ENCODE measurements at regions not wholly inside any gene's neighbourhood (a gene's known extent, or its start where the extent isn't known, plus 50 kb on each side); places are given as distances from the start of the nearest gene placed in this dataset.
A peak's percentile ranks its signal among the peaks of the same experiment; 100 is the strongest.

DNA sequence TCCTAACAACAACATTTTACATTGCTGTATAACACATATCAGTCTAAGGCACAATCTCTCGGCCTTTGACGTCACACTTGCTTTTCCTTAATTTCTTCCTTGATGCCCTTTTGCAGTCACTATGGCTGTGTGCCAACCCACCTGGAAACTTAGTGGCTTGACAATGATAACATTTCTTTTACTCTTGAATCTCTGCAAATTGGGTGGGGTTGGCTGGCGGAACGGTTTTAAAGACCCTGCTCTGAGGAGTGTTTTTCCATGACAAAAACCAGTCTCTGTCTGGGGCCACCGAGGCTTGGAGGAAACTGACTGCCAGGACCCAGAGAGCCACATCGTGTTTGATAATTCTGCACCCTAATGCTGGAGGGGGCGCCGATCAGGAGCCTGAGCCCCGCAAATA, 115.6 kb downstream of the KLF13 start:
- Histone ChIP-seq H3K4me3 (ENCODE audit: low read depth, low read length) (no peak overlapping the region), H3K36me3 (ENCODE audit: control insufficient read depth, insufficient read depth, low read length) (no peaks in the 10 kb centered on the region), H3K27me3 (ENCODE audit: control insufficient read depth, insufficient read depth, low read length) (no peaks in the 10 kb centered on the region)
- TF ChIP-seq, protein P1, sequence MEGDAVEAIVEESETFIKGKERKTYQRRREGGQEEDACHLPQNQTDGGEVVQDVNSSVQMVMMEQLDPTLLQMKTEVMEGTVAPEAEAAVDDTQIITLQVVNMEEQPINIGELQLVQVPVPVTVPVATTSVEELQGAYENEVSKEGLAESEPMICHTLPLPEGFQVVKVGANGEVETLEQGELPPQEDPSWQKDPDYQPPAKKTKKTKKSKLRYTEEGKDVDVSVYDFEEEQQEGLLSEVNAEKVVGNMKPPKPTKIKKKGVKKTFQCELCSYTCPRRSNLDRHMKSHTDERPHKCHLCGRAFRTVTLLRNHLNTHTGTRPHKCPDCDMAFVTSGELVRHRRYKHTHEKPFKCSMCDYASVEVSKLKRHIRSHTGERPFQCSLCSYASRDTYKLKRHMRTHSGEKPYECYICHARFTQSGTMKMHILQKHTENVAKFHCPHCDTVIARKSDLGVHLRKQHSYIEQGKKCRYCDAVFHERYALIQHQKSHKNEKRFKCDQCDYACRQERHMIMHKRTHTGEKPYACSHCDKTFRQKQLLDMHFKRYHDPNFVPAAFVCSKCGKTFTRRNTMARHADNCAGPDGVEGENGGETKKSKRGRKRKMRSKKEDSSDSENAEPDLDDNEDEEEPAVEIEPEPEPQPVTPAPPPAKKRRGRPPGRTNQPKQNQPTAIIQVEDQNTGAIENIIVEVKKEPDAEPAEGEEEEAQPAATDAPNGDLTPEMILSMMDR (IDR thresholded peaks at IDR 0.05; ENCODE audit: insufficient read depth, low read length, severe bottlenecking): no peak
- DNase-seq (ENCODE audit: low read depth) (no peak), FAIRE-seq (no peak)

DNA sequence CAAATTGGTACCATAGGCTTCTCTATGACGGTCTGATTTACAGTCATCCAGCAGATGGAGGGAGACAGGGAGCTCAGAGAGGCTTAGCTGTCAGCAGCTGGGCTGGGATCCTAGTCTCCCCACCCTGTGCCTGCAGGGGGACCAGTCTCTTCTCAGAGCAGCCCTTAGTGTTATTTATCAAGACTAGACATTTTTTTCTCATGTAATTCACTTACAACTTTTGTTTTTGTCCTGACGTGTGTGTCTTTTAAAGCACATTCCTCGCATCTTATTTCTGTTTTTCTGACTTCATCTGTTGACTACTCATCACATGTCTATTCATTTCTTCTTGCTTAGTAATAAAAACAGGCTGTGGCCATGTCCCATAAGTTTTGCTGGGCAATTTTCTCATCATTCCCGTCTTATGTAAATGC, 116.1 kb downstream of the KLF13 start:
- H3K4me3 ChIP-seq (ENCODE audit: low read depth, low read length): no peak overlapping the region
- FAIRE-seq (no peak), DNase-seq (ENCODE audit: low read depth) (peak; percentile 93)

GRCh38 chr15:31444844-31445243, 118.2 kb downstream of the KLF13 start:
- no peaks in the 10 kb centered on the region for H3K27me3 ChIP-seq (ENCODE audit: control insufficient read depth, insufficient read depth, low read length)
- FAIRE-seq (no peak), DNase-seq (ENCODE audit: low read depth) (no peak)
- H3K4me3 ChIP-seq (ENCODE audit: low read depth, low read length): no peak overlapping the region
- no peaks in the 10 kb centered on the region for H3K36me3 ChIP-seq (ENCODE audit: control insufficient read depth, insufficient read depth, low read length)
- TF ChIP-seq, protein P1 (IDR thresholded peaks at IDR 0.05; ENCODE audit: insufficient read depth, low read length, severe bottlenecking): no peak

More for the DNA sequence above, 116.1 kb downstream of the KLF13 start:
- H3K27me3 ChIP-seq (ENCODE audit: control insufficient read depth, insufficient read depth, low read length): no peaks in the 10 kb centered on the region
- H3K36me3 ChIP-seq (ENCODE audit: control insufficient read depth, insufficient read depth, low read length): no peaks in the 10 kb centered on the region
- TF ChIP-seq, protein P1 (IDR thresholded peaks at IDR 0.05; ENCODE audit: insufficient read depth, low read length, severe bottlenecking): peak; percentile 8

DNA sequence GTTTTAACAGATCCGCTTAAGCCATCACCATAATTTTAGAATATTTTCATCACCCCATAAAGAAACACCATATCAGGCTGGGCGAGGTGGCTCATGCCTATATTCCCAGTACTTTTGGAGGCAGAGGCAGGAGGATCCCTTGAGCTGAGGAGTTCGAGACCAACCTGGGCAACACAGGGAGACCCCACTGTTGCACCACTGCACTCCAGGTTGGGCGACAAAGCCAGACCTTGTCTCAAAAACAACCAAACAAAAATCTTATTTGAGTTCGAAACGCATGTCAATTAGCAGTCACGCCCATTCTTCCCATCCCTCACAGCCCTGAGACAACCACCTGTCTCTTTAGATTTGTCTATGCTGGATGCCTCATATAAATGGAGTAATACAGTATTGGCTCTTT, 119.9 kb downstream of the KLF13 start:
- no peak overlapping the region for H3K4me3 ChIP-seq (ENCODE audit: low read depth, low read length)
- H3K27me3 ChIP-seq (ENCODE audit: control insufficient read depth, insufficient read depth, low read length): no peaks in the 10 kb centered on the region
- FAIRE-seq (no peak), DNase-seq (ENCODE audit: low read depth) (peak; percentile 37)
- H3K36me3 ChIP-seq (ENCODE audit: control insufficient read depth, insufficient read depth, low read length): no peaks in the 10 kb centered on the region
- TF ChIP-seq, protein P1 (IDR thresholded peaks at IDR 0.05; ENCODE audit: insufficient read depth, low read length, severe bottlenecking): no peak

DNA sequence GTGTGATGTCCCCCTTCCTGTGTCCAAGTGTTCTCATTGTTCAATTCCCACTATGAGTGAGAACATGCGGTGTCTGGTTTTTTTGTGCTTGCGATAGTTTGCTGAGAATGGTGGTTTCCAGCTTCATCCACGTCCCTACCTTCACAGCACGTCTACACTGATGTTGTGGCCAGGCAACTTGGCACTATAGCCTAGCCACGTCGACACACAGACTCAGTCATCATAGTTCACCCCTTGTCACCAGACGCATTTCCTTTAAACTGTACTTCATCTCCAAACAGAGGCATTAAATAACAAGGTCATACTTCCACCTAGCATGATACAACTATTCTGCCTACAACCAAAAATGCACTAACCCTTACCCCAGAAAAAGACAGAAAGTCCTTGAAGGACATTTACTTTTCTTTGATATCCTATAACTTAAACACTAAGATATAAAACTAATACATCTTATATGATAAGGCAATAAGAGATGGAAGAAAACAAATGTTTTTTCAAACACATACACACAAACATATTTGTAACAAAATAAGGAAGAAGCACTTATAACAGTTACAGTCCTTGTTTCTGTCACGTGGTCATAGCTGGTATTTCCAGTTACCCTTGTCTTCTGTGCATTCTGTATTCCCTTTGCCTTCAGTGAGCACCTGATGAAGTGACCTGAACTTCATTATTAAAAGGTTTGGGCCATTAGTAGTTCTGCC, 121.4 kb downstream of the KLF13 start:
- TF ChIP-seq, protein P1 (IDR thresholded peaks at IDR 0.05; ENCODE audit: insufficient read depth, low read length, severe bottlenecking): no peak
- Histone ChIP-seq H3K27me3 (ENCODE audit: control insufficient read depth, insufficient read depth, low read length) (no peaks in the 10 kb centered on the region), H3K4me3 (ENCODE audit: low read depth, low read length) (no peak overlapping the region), H3K36me3 (ENCODE audit: control insufficient read depth, insufficient read depth, low read length) (no peaks in the 10 kb centered on the region)
- DNase-seq (ENCODE audit: low read depth) (peak; percentile 35), FAIRE-seq (no peak)

DNA sequence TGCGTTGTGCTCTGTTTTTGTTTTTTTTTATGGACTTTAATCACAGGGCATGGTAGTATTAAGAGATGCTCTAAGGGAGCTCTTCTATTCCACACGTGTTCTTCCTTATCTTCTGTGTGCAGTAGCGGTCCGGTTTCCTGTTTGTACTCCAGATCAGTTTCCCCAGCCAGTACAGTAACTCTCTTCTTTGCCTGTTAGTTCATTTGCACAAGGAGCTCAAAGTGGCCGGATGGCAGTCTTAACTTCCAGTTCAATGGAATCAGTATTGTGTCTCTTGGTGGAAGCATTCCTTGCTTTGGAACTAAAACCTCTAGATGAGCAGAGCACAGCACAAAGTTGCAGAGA, 122.0 kb downstream of the KLF13 start:
- FAIRE-seq: no peak
- no peaks in the 10 kb centered on the region for H3K27me3 ChIP-seq (ENCODE audit: control insufficient read depth, insufficient read depth, low read length)
- no peak overlapping the region for H3K4me3 ChIP-seq (ENCODE audit: low read depth, low read length)
- no peaks in the 10 kb centered on the region for H3K36me3 ChIP-seq (ENCODE audit: control insufficient read depth, insufficient read depth, low read length)
- TF ChIP-seq, protein P1 (IDR thresholded peaks at IDR 0.05; ENCODE audit: insufficient read depth, low read length, severe bottlenecking): no peak
- no peak for DNase-seq (ENCODE audit: low read depth)
